Spleen (tissue), 11 donors: ENCODE measurements at regions not wholly inside any gene's neighbourhood (a gene's known extent, or its start where the extent isn't known, plus 50 kb on each side); places are given as distances from the start of the nearest gene placed in this dataset.
"Not testable (repeated sequence)": the region's sequence is repeated elsewhere in the genome, so short reads cannot be mapped to it uniquely, and the experiment has no call there.

Experiments used
- DNase-seq: peaks from one replicate; pipeline ENCODE4 v3.0.0-alpha.2; 2020
- H3K27ac ChIP-seq, 8 donors: fragments of 200-600 bp; sonication (generic) in 7 of 8; 1 replicate in 4 of 8; 2 replicates in 4 of 8; pipeline versions ENCODE4 v1.5.0 to v1.8.0; 2016 to 2021; ENCODE audit warnings: inconsistent platforms in 4 of 8, mild to moderate bottlenecking in 4 of 8, moderate library complexity in 1 of 8
- H3K27me3 ChIP-seq, 7 donors: fragments of 200-600 bp; sonication (generic) in 6 of 7; replicated peaks in 1 of 7; 1 replicate in 4 of 7; 2 replicates in 3 of 7; pipeline versions ENCODE4 v1.5.0 to v1.8.0; 2016 to 2021; ENCODE audit warnings: inconsistent platforms in 3 of 7, mild to moderate bottlenecking in 1 of 7
- H3K36me3 ChIP-seq, 6 donors: fragments of 200-600 bp; sonication (generic) in 5 of 6; 1 replicate in 4 of 6; 2 replicates in 2 of 6; pipeline versions ENCODE4 v1.5.0 to v1.8.0; 2016 to 2021; ENCODE audit warnings: inconsistent platforms in 2 of 6
- H3K4me1 ChIP-seq, 6 donors: fragments of 200-600 bp; sonication (generic) in 5 of 6; 1 replicate in 3 of 6; 2 replicates in 3 of 6; pipeline versions ENCODE4 v1.5.0 to v1.8.0; 2016 to 2021; ENCODE audit warnings: inconsistent platforms in 3 of 6
- H3K4me3 ChIP-seq, 8 donors: fragments of 200-600 bp; sonication (generic) in 7 of 8; 1 replicate in 4 of 8; 2 replicates in 4 of 8; pipeline versions ENCODE4 v1.5.0 to v1.8.0; 2016 to 2021; ENCODE audit warnings: inconsistent platforms in 4 of 8, mild to moderate bottlenecking in 4 of 8, moderate library complexity in 2 of 8
- H3K9me3 ChIP-seq, 8 donors: fragments of 200-600 bp; sonication (generic) in 7 of 8; 1 replicate in 4 of 8; 2 replicates in 4 of 8; pipeline versions ENCODE4 v1.5.0 to v1.8.0; 2016 to 2021; ENCODE audit warnings: inconsistent platforms in 4 of 8
- CTCF ChIP-seq, 11 experiments: fragments of 200-600 bp in 7 of 11; fragments of 450-650 bp in 4 of 11; sonication (generic) in 4 of 11; IDR thresholded peaks in 8 of 11; conservative IDR thresholded peaks in 3 of 11; 1 replicate in 7 of 11; 2 replicates in 4 of 11; pipeline versions ENCODE4 v1.4.0 to v1.8.0; 2016 to 2021; ENCODE audit warnings: antibody characterized with exemption in 11 of 11, inconsistent platforms in 4 of 11, mild to moderate bottlenecking in 1 of 11
- POLR2A ChIP-seq, 3 donors: fragments of 450-650 bp; IDR thresholded peaks; one replicate each; pipeline ENCODE4 v1.5.1; 2017; ENCODE audit warnings: antibody characterized with exemption in 3 of 3, mild to moderate bottlenecking in 1 of 3
- POLR2AphosphoS5 ChIP-seq, 3 donors: sonication (generic); formaldehyde crosslinking; IDR thresholded peaks; one replicate each; pipeline ENCODE4 v1.5.1; 2017; ENCODE audit warnings: antibody characterized with exemption in 3 of 3
- WGBS, 5 donors: extraction: QIAGEN DNeasy Blood & Tissue Kit in 3 of 5; methylation state at CpG; one replicate each; pipeline versions ENCODE4 v1.1.5 to v1.1.7; 2013 to 2018; 5-methylcytosine and 5-hydroxymethylcytosine counted together
- intact Hi-C: fragments of 100-400 bp; cut with DNase I; formaldehyde crosslinking; loops from one replicate; pipeline ENCODE4 v1.15.0; 2023; ENCODE audit warnings: low total_unique reads
- donor health status: healthy with polysubstance abuse.
- donor health status: DM: no; HTN: no; CAD: no; lungs with moderate emphysema.
- donor health status: DM: no; HTN: no; CAD: no.
- donor health status: Bipolar disorder and iron deficiency.
- donor health status: healthy.
- donor health status: DM: no; HTN: no; CAD: no.
- donor health status: DM: yes; HTN: yes; CAD: no.

DNA sequence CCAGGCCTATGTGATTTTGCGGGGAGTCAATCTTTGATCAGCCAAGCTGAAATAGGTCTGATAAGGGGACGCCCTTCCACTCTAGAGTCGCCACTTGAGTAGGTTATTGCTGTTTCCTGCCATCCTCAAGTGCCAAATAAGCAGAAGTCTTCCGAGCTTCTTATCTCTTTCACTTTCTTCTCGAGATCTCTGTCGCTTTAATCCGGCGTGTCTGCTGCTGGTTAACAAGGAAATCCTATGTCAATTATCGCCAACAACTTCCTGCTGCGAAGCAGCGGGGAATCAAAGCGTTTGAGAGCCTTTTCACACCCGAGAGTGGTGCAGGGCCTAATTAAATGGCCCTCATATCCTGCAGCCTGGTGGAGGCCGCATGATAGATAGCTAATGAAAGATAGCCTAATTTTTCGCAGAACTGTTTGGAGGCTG, 215.9 kb downstream of the RAB11FIP2 start:
- intact Hi-C loops: no loop called here
- no peaks in the 10 kb centered on the region for H3K36me3 ChIP-seq
- DNase-seq: no peak
- WGBS, 5 donors: 4 to 9% (median 6%) methylated on average over 15 of the region's 15 CpGs
- TF ChIP-seq POLR2AphosphoS5 (IDR thresholded peaks at IDR 0.05): no peak
- no peak for TF ChIP-seq CTCF (IDR thresholded peaks at IDR 0.05 in 8 of 11, conservative IDR thresholded peaks at IDR 0.05 in 3 of 11)
- no peak for TF ChIP-seq POLR2A (IDR thresholded peaks at IDR 0.05)
- peaks cover 0 to 40% (median 0%) of the 10 kb centered on the region in 7 donors for H3K27me3 ChIP-seq
- no peak overlapping the region for H3K27ac ChIP-seq
- H3K4me3 ChIP-seq: peak overlapping the region in 3 of 8 donors; percentile 2 to 48 (median 18)
- peaks cover 0 to 17% (median 7%) of the 10 kb centered on the region in 6 donors for H3K4me1 ChIP-seq
- H3K9me3 ChIP-seq: peaks cover 0 to 2% (median 0%) of the 10 kb centered on the region in 8 donors

- DNase-seq, H3K36me3 ChIP-seq, H3K9me3 ChIP-seq, intact Hi-C loops, H3K4me1 ChIP-seq, H3K4me3 ChIP-seq, H3K27ac ChIP-seq: not testable (repeated sequence)
- H3K27me3 ChIP-seq: peaks cover 0 to 33% (median 0%) of the 10 kb centered on the region in 7 donors
- WGBS, 5 donors: 45 to 70% (median 62%) methylated on average over 18 to 36 of the region's 39 CpGs
Measured at GRCh38 chr10:117838500-117839498, 207.9 kb downstream of the RAB11FIP2 start.

DNA sequence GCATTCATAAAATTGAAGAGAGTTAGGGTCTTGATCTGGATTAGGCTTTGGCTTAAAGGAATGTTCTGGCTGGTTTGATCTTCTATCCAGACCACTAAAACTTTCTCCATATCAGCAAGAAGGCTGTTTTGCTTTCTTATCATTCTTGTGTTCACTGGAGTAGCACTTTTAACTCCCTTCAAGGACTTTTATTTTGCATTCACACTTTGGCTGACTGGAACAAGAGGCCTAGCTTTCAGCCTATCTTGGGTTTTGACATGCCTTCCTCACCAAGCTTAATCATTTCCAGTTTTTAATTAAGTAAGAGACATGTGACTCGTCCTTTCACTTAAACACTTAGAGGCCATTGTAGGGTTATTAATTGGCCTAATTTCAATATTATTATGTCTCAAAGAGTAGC, 190.3 kb downstream of the RAB11FIP2 start:
- H3K9me3 ChIP-seq, intact Hi-C loops, H3K36me3 ChIP-seq, DNase-seq, H3K4me1 ChIP-seq, H3K27ac ChIP-seq, H3K4me3 ChIP-seq: not testable (repeated sequence)
- 68 to 84% (median 74%) methylated on average over 1 of the region's 1 CpG for WGBS, 5 donors
- H3K27me3 ChIP-seq: peaks cover 0 to 26% (median 0%) of the 10 kb centered on the region in 7 donors

GRCh38 chr10:117860135-117860534, 186.6 kb downstream of the RAB11FIP2 start:
- H3K4me1 ChIP-seq: no peaks in the 10 kb centered on the region
- TF ChIP-seq POLR2AphosphoS5 (IDR thresholded peaks at IDR 0.05) (no peak), CTCF (IDR thresholded peaks at IDR 0.05 in 8 of 11, conservative IDR thresholded peaks at IDR 0.05 in 3 of 11) (no peak), POLR2A (IDR thresholded peaks at IDR 0.05) (no peak)
- peaks cover 0 to 25% (median 0%) of the 10 kb centered on the region in 7 donors for H3K27me3 ChIP-seq
- no peak overlapping the region for H3K4me3 ChIP-seq
- H3K9me3 ChIP-seq: peaks cover 0 to 5% (median 0%) of the 10 kb centered on the region in 8 donors
- H3K27ac ChIP-seq: no peak overlapping the region
- no peak for DNase-seq
- H3K36me3 ChIP-seq: no peaks in the 10 kb centered on the region
- 81 to 93% (median 84%) methylated on average over 5 of the region's 5 CpGs for WGBS, 5 donors
- intact Hi-C loops: no loop called here

GRCh38 chr10:117860823-117861222, 185.9 kb downstream of the RAB11FIP2 start:
- no peak for TF ChIP-seq POLR2AphosphoS5 (IDR thresholded peaks at IDR 0.05)
- Histone ChIP-seq H3K4me3 (no peak overlapping the region), H3K36me3 (no peaks in the 10 kb centered on the region), H3K27ac (no peak overlapping the region), H3K4me1 (no peaks in the 10 kb centered on the region), H3K27me3 (peaks cover 0 to 31% (median 0%) of the 10 kb centered on the region in 7 donors), H3K9me3 (peaks cover 0 to 3% (median 0%) of the 10 kb centered on the region in 8 donors)
- no peak for DNase-seq
- intact Hi-C loops: no loop called here
